Astrocyte (in vitro differentiated cells and primary cell): ENCODE measurements at regions not wholly inside any gene's neighbourhood (a gene's known extent, or its start where the extent isn't known, plus 50 kb on each side); places are given as distances from the start of the nearest gene placed in this dataset.

Source experiments
- CTCF ChIP-seq: IDR thresholded peaks from 2 replicates; pipeline ENCODE4 v1.5.1; 2011; ENCODE audit warnings: low read depth, mild to moderate bottlenecking, inconsistent platforms, low read length, moderate library complexity; ENCODE audit not compliant: insufficient read depth
- EZH2 ChIP-seq: IDR thresholded peaks from 2 replicates; pipeline ENCODE4 v1.6.1; 2012; ENCODE audit warnings: mild to moderate bottlenecking, low read length, inconsistent platforms; ENCODE audit not compliant: insufficient read depth

DNA sequence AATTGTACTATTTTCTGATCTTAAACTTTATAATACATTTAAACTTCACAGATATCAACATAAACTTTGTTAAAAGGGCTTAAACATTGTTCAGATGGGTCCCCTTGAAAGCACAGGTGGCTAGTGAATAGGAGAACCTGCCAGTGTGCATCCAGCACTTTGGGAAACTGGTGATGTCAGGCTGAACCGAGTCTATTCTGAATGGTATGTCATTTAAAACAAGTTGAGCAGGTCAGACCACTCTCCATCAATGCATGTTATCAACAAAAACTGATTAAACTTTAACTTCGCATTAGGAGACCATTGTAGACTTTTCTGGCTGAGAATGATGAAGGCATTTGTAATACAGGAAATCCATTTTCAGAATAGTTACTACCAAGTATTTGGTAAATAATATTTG is 50.1 kb upstream of the FREM2 start:
- TF ChIP-seq CTCF (no peak), EZH2 (no peak)
